Peyer's patch (tissue), 4 donors: ENCODE measurements at regions not wholly inside any gene's neighbourhood (a gene's known extent, or its start where the extent isn't known, plus 50 kb on each side); places are given as distances from the start of the nearest gene placed in this dataset.

Experiments used
- POLR2A ChIP-seq, 2 donors: fragments of 450-650 bp; IDR thresholded peaks; one replicate each; pipeline ENCODE4 v1.5.1; 2017; ENCODE audit warnings: antibody characterized with exemption in 2 of 2, mild to moderate bottlenecking in 2 of 2, moderate library complexity in 2 of 2
- TF ChIP-seq, protein P1 (sequence below), 6 experiments: fragments of 450-650 bp in 4 of 6; fragments of 200-600 bp in 2 of 6; sonication (generic) in 1 of 6; IDR thresholded peaks; one replicate each; pipeline ENCODE4 v1.5.1; 2017 to 2019; ENCODE audit warnings: antibody characterized with exemption in 6 of 6, mild to moderate bottlenecking in 3 of 6, moderate library complexity in 1 of 6

DNA sequence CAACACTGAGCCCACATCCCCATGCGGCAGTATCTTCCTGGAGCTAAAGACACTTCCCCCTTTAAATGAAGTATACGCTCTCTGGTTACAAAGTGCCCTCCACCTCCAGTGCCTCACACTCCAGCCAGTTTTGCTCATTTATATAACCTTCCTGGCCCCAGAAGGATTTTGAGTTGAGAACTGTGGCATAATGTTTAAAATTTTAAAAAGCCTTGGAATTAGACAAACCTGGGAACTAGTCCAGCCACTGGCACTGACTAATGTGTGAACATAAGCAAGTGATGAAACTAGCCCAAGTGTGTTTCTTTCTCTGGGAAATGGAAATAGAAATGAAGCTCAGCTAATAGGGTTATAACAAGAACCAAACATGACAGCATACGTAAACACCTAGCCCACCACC lies 723.7 kb upstream of the USP15 start:
- TF ChIP-seq, protein P1, sequence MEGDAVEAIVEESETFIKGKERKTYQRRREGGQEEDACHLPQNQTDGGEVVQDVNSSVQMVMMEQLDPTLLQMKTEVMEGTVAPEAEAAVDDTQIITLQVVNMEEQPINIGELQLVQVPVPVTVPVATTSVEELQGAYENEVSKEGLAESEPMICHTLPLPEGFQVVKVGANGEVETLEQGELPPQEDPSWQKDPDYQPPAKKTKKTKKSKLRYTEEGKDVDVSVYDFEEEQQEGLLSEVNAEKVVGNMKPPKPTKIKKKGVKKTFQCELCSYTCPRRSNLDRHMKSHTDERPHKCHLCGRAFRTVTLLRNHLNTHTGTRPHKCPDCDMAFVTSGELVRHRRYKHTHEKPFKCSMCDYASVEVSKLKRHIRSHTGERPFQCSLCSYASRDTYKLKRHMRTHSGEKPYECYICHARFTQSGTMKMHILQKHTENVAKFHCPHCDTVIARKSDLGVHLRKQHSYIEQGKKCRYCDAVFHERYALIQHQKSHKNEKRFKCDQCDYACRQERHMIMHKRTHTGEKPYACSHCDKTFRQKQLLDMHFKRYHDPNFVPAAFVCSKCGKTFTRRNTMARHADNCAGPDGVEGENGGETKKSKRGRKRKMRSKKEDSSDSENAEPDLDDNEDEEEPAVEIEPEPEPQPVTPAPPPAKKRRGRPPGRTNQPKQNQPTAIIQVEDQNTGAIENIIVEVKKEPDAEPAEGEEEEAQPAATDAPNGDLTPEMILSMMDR (IDR thresholded peaks at IDR 0.05), result no peak
- no peak for TF ChIP-seq POLR2A (IDR thresholded peaks at IDR 0.05)
